ENCODE measurements at regions not wholly inside any gene's neighbourhood (a gene's known extent, or its start where the extent isn't known, plus 50 kb on each side); places are given as distances from the start of the nearest gene placed in this dataset.

DNA sequence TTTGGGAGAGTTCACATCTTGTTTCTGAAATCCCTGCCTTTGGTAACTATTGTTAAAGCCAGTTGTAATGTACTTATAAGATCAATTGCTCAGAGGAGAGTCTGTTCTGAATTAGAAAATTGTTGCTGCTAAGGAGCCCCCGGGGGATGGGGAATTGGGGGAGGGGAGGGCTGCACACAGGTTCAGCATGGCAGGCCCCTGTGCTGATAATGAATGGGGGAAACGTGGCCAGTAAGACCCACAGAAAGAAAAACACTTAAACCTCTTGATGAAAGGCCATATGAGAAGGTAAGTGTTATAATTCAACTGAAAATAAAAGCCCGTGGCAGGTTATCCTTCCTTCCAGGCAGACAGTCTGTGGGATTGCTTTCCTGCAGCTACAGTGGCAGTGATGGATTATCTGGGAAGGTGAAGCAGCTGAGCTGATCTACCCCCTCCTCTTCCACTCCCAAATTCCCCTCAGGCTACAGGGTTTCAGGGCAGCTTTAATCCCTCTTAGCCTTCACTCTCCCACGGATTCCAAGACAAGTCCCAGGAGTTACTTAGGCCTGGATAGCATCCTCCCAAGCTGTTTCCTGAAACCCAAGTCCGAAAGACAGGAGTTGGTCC is 398.8 kb downstream of the TBX15 start:
- WGBS, 2 experiments (ENCODE audit: low coverage in 1 of 2, low lambda C conversion rate in 2 of 2, missing lambda C conversion rate in 2 of 2): 2% methylated on average over 5 of the region's 5 CpGs

DNA sequence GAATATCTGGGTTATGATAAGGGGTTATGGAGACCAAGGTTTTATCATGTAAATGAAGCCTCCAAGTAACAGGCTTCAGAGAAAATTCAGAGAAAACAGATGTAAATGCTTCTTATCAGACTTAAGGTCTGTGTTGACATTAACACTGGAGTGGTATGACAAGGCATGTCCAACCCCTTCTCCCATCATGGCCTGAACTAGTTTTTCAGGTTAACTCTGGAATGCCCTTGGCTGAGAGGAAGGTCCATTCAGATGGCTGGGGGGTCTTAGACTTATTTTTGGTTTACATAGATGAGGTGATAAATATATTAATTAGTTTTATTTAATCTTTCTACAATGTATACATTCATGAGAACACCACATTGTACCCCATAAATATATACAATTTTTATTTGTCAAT is 399.6 kb downstream of the TBX15 start:
- Histone ChIP-seq H3K27ac (no peak overlapping the region), H3K9me2 (ENCODE audit: insufficient read depth) (no peaks in the 10 kb centered on the region), H3K9ac (no peak overlapping the region), H3K9me3 (ENCODE audit: low read depth) (no peaks in the 10 kb centered on the region), H3K27me3 (replicated peaks; ENCODE audit: insufficient read depth) (no peaks in the 10 kb centered on the region), H3K79me2 (ENCODE audit: insufficient read depth) (no peaks in the 10 kb centered on the region), H3K4me2 (ENCODE audit: unreplicated experiment) (no peak overlapping the region), H3K36me3 (ENCODE audit: low read depth) (no peaks in the 10 kb centered on the region), H3K4me1 (ENCODE audit: insufficient read depth) (no peaks in the 10 kb centered on the region), H3F3A (ENCODE audit: insufficient read depth) (no peaks in the 10 kb centered on the region), H4K20me1 (ENCODE audit: insufficient read depth) (no peaks in the 10 kb centered on the region), H2AFZ (no peak overlapping the region), H3K4me3 (no peak overlapping the region)
- no peak for DNase-seq
- in situ Hi-C loops (cut with MboI): no loop called here
- TF ChIP-seq EZH2phosphoT487 (IDR thresholded peaks at IDR 0.05; ENCODE audit: insufficient read depth, low read depth) (no peak), EZH2 (IDR thresholded peaks at IDR 0.05; ENCODE audit: insufficient read depth, poor library complexity, severe bottlenecking) (no peak)

More for the DNA sequence above, 398.8 kb downstream of the TBX15 start:
- Histone ChIP-seq H2AFZ (no peak overlapping the region), H3K9ac (no peak overlapping the region), H3K27me3 (replicated peaks; ENCODE audit: insufficient read depth) (no peaks in the 10 kb centered on the region), H3F3A (ENCODE audit: insufficient read depth) (no peaks in the 10 kb centered on the region), H3K27ac (no peak overlapping the region), H3K9me2 (ENCODE audit: insufficient read depth) (no peaks in the 10 kb centered on the region), H3K9me3 (ENCODE audit: low read depth) (no peaks in the 10 kb centered on the region), H3K4me1 (ENCODE audit: insufficient read depth) (no peaks in the 10 kb centered on the region), H3K36me3 (ENCODE audit: low read depth) (no peaks in the 10 kb centered on the region), H3K4me3 (no peak overlapping the region), H3K79me2 (ENCODE audit: insufficient read depth) (no peaks in the 10 kb centered on the region), H4K20me1 (ENCODE audit: insufficient read depth) (no peaks in the 10 kb centered on the region), H3K4me2 (ENCODE audit: unreplicated experiment) (no peak overlapping the region)
- TF ChIP-seq EZH2phosphoT487 (IDR thresholded peaks at IDR 0.05; ENCODE audit: insufficient read depth, low read depth): no peak
- no peak for TF ChIP-seq EZH2 (IDR thresholded peaks at IDR 0.05; ENCODE audit: insufficient read depth, poor library complexity, severe bottlenecking)
- DNase-seq: no peak
- in situ Hi-C loops (cut with MboI): no loop called here

DNA sequence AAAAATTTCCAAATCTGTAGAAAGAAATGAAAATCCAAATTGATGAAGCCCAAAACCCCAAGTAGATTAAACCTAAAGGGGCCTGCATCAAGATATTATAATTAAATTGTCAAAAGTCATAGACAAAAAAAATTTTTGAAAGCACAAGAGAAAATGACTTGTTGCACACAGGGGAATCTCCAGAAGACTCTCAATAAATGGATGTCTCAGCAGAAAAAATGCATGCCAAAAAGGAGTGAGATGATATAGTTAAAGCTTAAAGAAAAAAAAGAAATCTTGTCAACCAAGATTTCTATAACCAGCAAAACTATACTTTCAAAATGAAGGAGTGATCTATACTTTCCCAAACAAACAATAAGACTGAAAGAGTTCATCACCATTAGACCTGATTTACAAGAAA is 393.2 kb upstream of the SPAG17 start:
- Histone ChIP-seq H3F3A (ENCODE audit: insufficient read depth) (no peaks in the 10 kb centered on the region), H3K36me3 (ENCODE audit: low read depth) (no peaks in the 10 kb centered on the region), H3K4me1 (ENCODE audit: insufficient read depth) (no peaks in the 10 kb centered on the region), H3K9me3 (ENCODE audit: low read depth) (no peaks in the 10 kb centered on the region), H3K27ac (no peak overlapping the region), H4K20me1 (ENCODE audit: insufficient read depth) (no peaks in the 10 kb centered on the region), H3K4me3 (no peak overlapping the region), H3K9me2 (ENCODE audit: insufficient read depth) (no peaks in the 10 kb centered on the region), H3K27me3 (replicated peaks; ENCODE audit: insufficient read depth) (no peaks in the 10 kb centered on the region), H3K4me2 (ENCODE audit: unreplicated experiment) (no peak overlapping the region), H2AFZ (no peak overlapping the region), H3K79me2 (ENCODE audit: insufficient read depth) (no peaks in the 10 kb centered on the region), H3K9ac (no peak overlapping the region)
- TF ChIP-seq EZH2phosphoT487 (IDR thresholded peaks at IDR 0.05; ENCODE audit: insufficient read depth, low read depth) (no peak), EZH2 (IDR thresholded peaks at IDR 0.05; ENCODE audit: insufficient read depth, poor library complexity, severe bottlenecking) (no peak)
- in situ Hi-C loops (cut with MboI): no loop called here
- no peak for DNase-seq

DNA sequence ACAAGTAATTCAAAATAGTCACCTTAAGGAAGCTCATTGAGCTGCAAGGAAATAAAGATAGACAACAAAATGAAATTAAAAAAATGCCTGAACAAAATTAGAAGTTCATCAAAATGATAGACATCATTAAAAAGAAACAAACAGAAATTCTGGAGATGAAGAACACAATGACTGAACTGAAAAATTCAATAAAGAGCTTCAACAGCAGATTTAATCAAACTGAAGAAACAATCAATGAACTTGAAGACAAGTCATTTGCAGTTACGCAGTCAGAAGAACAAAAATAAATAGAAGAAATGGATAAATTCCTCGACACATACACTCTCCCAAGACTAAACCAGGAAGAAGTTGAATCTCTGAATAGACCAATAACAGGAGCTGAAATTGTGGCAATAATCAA is 390.0 kb upstream of the SPAG17 start:
- no peaks in the 10 kb centered on the region for H3K79me2 ChIP-seq (ENCODE audit: insufficient read depth)
- in situ Hi-C loops (cut with MboI): no loop called here
- 36 to 50% methylated on average over 2 of the region's 2 CpGs for WGBS, 2 experiments (ENCODE audit: low coverage in 1 of 2, low lambda C conversion rate in 2 of 2, missing lambda C conversion rate in 2 of 2)

More for the DNA sequence above, 390.0 kb upstream of the SPAG17 start:
- Histone ChIP-seq H3K36me3 (ENCODE audit: low read depth) (no peaks in the 10 kb centered on the region), H3K9me3 (ENCODE audit: low read depth) (no peaks in the 10 kb centered on the region), H3K27me3 (replicated peaks; ENCODE audit: insufficient read depth) (no peaks in the 10 kb centered on the region), H3K27ac (no peak overlapping the region), H3K9me2 (ENCODE audit: insufficient read depth) (no peaks in the 10 kb centered on the region), H3K9ac (no peak overlapping the region), H2AFZ (no peak overlapping the region), H3K4me1 (ENCODE audit: insufficient read depth) (no peaks in the 10 kb centered on the region), H3K4me2 (ENCODE audit: unreplicated experiment) (no peak overlapping the region), H4K20me1 (ENCODE audit: insufficient read depth) (no peaks in the 10 kb centered on the region), H3F3A (ENCODE audit: insufficient read depth) (no peaks in the 10 kb centered on the region), H3K4me3 (no peak overlapping the region)
- no peak for TF ChIP-seq EZH2phosphoT487 (IDR thresholded peaks at IDR 0.05; ENCODE audit: insufficient read depth, low read depth)
- TF ChIP-seq EZH2 (IDR thresholded peaks at IDR 0.05; ENCODE audit: insufficient read depth, poor library complexity, severe bottlenecking): no peak
- DNase-seq: no peak

Measured in GM23248 (cell line).